SIG-M5 treated with dmso at 0.1 percent for 504 hours (cell line): ENCODE measurements at regions not wholly inside any gene's neighbourhood (a gene's known extent, or its start where the extent isn't known, plus 50 kb on each side); places are given as distances from the start of the nearest gene placed in this dataset.
"Not testable (repeated sequence)": the region's sequence is repeated elsewhere in the genome, so short reads cannot be mapped to it uniquely, and the experiment has no call there.

Source experiments
- DNase-seq: peaks from one replicate; lab custom pipeline; 2025; ENCODE audit not compliant: unreplicated experiment; lab: John Stamatoyannopoulos, UW

DNA sequence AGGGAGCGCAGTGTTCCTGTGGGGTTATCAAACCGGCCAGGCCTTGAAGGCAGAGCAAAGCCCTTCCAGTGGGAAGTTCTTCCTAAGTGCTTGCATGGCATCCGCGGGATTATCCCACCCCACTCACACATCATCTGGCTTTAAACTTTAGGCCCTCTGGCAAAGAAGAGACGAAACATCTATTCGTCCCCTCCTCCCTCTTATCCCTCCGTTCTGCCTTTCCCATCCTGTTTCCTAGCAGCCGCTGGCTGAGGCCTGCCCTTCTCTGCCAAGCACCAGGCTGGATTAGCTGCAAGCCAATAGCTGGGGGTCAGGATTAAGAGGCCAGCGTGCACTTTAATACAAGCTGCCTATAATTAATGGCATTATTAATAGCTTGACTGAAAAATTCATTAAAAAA is 621.0 kb downstream of the PKHD1 start:
- no peak for DNase-seq

GRCh38 chr6:51467231-51467952 is 620.0 kb downstream of the PKHD1 start:
- no peak for DNase-seq

DNA sequence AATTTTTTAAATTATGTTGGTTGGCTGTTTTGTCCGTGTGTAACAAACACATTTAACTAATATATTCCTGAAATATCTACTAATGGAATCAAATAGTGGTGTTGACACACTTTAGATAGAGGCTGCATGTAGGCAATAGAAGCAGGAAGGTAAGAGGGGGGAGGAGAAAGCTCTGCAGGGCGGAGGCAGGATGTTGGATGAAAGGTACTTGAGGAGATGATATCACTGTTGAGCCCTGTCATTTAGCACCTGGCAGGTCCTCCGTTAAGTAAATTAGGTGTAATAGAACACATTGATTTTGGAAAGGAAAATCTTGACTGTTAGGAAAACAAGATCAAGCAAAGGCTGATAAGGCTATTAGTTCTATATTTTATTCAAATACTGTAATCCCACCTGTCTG is 618.7 kb downstream of the PKHD1 start:
- DNase-seq: no peak

DNA sequence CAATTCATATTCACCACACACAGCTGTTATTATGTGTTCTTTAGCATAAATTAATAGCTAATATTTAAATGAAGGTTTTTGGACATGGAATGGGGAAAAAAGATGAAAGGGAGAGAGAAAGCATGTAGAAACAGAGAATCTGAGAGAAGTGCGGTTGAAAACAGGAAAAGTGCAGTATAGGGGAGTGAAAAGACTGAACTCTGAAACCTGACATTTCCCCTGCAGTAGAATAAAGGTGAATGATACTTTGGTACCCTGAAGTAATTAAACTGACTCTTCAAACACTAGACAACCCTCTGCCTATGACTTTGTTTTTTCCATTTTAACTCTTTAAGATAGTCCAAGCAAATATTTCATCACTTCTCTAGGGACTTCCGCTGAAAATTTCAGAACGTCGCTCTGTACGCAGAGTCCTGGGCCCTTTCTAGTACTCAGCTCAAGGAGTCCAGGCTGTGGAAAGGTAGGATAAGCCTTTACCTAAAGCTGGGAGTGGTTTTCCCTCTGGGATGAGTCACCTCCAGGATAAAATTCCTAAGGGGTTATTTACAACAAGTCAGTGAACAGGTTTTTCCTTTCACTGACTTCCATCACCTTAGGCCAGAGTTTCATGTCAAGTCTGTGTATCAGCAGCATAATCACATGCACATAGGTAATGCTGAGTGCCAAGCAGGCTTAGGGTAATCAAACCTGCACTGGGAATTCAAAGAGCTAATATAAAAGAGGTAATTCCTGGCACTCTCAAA is 614.5 kb downstream of the PKHD1 start:
- DNase-seq: peak; percentile 17

- DNase-seq: no peak
Observed at GRCh38 chr6:51474022-51474975, 613.1 kb downstream of the PKHD1 start.

GRCh38 chr6:51477711-51478311 is 609.6 kb downstream of the PKHD1 start:
- DNase-seq: no peak

- no peak for DNase-seq
Observed at GRCh38 chr6:51479296-51479695, 608.1 kb downstream of the PKHD1 start.

GRCh38 chr6:51480040-51480439 is 607.4 kb downstream of the PKHD1 start:
- DNase-seq: no peak

DNA sequence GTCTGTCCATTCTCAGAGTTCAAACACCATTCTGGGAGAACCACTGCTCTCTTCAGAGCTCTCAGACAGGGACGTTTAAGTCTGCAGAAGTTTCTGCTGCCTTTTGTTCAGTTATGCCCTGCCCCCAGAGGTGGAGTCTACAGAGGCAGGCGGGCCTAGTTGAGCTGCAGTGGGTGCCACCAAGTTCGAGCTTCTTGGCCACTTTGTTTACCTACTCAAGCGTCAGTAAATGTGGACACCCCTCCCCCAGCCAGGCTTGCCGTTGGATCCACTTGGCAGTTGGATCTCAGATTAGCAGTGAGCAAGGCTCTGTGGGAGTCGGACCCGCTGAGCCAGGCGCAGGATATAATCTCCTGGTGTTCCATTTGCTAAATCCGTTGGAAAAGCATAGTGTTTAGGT is 601.5 kb downstream of the PKHD1 start:
- not testable (repeated sequence) for DNase-seq

DNA sequence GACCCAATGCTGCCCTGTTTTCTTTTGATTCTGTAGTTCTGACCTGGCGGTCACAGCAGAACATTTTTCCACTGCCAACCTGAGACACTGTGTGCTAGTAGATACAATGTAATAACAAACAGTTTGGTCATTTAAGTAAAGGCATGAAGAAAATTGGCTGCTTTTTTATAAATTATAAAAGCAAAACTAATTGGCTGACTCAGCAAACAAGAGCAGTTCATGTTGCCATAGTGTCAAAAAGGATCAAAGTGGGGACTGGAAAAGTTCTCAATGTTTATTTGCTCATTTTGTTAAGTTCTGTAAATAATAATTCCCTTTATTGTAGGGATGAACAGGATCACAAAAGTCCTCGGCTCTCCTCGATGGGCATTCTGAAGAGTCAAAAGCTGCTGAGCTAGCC is 599.5 kb downstream of the PKHD1 start:
- no peak for DNase-seq

- DNase-seq: no peak
Observed at GRCh38 chr6:51489133-51489532, 598.3 kb downstream of the PKHD1 start.

DNA sequence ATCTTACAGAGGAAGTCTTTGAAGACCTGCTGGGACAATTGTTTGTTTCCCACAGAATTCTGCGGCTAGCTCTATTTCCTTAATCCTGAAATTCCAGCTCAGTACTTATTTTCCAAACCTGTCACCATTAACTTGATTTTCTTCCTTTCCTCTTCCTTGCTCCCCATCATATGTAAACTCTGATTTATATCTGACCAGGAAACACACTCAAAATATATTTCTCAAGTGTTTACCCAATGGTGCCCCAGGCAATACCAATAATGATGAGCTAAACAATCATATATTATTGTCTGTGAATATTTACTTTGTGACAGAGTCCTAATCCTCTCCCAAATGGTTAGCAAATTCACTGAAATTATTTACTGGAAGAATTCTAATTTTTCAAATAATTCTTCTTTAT is 597.3 kb downstream of the PKHD1 start:
- no peak for DNase-seq

DNA sequence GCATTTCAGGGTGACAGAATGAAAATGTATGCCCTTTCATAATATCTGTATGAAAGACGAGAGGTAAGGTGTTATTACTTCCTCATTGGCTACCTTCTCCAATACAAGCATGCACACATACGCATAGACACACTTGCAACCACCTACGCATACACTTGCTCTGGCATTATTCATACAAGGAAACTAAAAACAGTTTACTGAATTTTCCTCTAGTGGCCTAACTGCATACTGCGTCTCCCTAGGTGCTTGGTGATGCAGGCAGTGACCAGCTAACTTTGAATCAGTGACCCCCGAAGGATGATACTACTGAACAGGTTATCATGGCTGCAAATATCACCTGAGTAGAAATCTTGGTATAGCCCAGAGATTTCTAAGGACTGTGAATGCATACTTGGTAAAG is 593.1 kb downstream of the PKHD1 start:
- no peak for DNase-seq

DNA sequence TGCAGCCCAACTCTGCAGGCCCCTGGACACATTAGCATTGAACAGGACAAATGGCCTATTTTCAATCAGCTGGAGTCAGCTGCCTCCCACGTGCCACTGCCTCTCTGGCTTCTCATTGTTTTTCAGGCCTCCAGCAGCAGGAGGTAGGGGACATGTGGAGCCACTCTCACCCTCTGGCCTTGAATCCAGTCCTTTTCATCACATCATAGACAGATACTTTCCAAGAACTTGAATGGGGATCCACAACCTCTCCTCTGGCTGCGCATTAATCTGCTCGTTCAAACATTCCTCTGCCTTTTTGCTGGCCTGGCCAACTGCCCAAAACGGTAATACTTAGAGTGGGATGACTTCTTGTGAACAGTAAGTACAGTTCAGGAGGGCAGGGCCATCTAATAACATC is 592.3 kb downstream of the PKHD1 start:
- no peak for DNase-seq

DNA sequence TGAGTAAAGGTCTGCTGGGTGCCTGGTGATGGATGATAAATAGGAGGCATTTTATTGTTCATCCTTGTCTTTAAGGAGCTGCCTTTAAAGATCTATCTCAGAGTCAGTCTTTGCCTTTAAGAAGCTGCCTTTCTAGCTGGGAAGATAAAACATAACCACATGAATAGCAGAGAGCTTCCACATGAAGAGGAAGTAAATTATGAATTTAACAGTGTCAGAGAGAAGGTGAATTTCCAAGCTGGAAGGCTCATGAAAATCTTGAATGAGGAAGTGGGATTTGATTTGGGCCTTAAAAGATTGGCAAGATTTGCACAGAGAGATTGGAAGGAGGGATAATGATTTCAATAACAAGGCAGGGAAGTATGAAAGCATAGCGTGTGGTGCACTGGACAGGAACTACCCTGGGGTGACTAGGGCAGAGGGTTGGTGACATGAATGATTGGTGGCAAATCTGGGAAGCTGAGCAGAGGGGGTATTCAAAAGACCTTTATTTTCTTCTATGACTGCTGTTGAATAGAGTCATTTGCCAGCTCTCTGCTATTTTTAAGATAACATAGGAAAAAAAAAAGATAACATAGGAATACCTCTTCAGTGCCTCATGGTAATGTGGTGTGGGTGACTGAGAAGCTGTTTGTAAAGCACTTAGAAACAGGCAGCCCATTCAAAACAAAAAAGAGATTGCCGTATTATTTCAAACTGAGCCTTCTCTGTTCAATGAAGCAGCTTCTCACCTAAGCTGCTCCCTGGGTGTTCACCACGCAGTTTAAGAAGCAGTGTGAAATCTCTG is 591.6 kb downstream of the PKHD1 start:
- DNase-seq: no peak

GRCh38 chr6:51502996-51503395 is 584.4 kb downstream of the PKHD1 start:
- no peak for DNase-seq

DNA sequence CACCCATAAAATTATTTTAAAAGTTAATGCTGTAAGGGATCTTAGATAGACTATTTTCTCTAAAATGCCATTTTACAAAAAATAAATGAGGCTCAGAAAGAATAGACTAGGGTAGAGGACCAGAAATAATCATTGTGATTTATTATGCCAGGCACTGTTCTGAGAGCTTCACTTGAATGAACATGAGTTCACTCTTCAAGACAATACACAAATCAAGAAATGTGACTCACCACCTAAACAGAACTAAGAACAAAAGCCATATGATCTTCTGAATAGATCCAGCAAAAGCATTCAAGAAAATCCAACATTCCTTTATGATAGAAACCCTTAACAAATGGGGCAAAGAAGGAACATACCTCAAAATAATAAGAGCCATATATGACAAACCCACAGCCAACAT is 582.0 kb downstream of the PKHD1 start:
- no peak for DNase-seq

DNA sequence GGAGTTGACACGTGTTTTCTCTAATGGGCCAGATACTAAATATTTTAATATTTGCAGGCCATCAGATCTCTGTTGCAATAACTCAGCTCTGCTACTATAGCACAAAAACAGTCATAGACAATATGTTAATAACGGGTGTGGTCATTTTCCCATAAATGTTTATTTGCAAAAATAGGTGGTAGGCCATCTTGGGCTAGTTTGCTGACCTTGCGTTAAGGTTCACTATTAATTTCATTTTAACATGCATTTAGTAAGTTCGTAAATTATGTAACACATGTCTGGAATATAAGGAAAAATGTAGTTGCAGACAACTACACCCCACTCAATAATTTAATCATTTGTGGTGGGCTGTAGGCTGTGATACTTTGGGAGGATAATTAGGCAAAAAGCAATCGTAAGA is 577.8 kb downstream of the PKHD1 start:
- no peak for DNase-seq

GRCh38 chr6:51511081-51511480 is 576.3 kb downstream of the PKHD1 start:
- DNase-seq: no peak
